GM18520 (cell line): ENCODE measurements at regions not wholly inside any gene's neighbourhood (a gene's known extent, or its start where the extent isn't known, plus 50 kb on each side); places are given as distances from the start of the nearest gene placed in this dataset.

Experiments used
- ATAC-seq: cut with Tn5 transposase; IDR thresholded peaks from one replicate; pipeline ENCODE4 v1.9.1; 2021; ENCODE audit not compliant: unreplicated experiment

DNA sequence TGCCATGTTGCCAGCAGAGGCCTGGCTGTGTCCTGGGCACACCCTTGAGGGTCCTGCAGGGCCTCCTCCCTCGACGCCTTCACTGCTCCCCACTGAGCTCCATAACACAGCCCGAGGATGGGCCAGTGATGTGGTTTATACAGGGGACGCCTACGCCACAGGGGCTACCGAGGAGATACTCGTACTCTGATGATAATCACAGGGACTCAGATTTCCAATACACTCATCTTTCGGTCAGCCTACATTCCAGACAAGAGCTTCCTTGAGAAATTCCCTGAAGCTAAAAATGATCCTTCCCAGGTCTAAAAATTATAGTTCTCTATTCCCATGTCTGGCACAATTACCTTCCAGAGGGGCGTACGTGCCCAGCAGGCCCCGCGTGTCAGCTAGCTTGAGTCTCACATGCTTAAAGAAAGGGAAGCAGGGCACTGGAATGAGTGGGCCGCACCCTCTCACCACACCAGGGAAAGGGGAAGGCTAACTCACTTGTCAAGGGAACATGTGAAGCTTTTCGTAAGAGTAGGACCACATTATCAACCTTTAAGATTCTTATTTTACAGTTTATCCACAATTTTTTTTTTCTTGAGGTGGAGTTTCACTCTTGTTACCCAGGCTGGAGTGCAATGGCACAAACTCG lies 159.5 kb upstream of the NDUFV2 start:
- no peak for ATAC-seq

- no peak for ATAC-seq
These were observed 158.3 kb upstream of the NDUFV2 start for GRCh38 chr18:8943900-8944870.

- ATAC-seq = no peak
These were observed 157.6 kb upstream of the NDUFV2 start for GRCh38 chr18:8944871-8945245.

GRCh38 chr18:8945514-8945913 lies 157.0 kb upstream of the NDUFV2 start:
- no peak for ATAC-seq

DNA sequence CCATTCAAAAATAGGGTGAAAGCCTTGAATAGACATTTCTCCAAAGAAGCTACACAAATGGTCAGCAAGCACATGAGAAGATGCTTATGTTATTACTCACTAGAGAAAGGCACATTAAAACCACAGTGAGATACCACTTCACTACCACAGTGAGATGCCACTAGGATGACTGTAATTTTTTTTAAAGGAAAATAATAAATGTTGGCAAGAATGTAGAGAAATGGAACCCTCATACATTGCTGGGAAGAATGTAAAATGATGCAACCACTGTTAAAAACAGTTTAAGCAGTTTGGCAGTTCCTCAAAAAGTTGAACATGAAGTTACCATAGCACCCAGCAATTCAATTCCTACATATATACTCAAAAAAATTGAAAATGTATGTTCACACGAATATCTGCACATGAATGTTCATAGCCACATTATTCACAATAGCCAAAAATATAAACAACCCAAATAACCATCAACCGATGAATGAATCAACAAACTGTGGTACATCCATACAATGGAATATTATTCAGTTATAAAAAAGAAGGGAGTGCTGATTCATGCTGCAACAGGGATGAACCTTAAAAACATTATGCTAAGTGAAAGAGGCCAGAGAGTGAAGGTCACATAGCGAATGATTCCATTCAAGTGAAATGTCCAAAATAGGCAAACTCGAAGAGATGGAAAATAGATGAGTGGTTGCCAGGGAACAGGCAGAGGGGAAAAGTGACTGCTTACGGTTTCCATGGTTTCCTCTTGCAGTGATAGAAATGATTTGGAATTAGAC lies 156.2 kb upstream of the NDUFV2 start:
- ATAC-seq = no peak

- ATAC-seq = no peak
These were observed 154.9 kb upstream of the NDUFV2 start for GRCh38 chr18:8947566-8947965.

DNA sequence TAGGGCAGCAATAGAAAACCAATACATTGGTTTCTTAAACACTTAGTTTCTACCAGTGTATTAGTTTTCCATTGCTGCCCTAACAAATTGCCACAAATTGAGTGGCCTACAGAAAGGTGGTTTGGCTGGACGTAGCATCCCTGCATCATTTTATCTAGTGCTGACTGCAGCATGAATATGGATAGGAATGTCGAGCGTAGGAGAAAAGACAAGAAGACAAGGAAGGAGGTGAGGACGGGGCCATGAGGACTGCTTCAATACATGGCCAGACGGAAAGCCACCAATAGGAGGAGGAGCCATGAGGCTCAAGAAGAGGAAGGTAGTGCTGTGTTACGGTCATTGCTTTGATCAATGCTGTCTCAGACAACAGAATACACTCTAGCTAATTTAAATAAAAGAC lies 154.5 kb upstream of the NDUFV2 start:
- ATAC-seq = no peak

GRCh38 chr18:8948471-8949149 lies 153.9 kb upstream of the NDUFV2 start:
- no peak for ATAC-seq

DNA sequence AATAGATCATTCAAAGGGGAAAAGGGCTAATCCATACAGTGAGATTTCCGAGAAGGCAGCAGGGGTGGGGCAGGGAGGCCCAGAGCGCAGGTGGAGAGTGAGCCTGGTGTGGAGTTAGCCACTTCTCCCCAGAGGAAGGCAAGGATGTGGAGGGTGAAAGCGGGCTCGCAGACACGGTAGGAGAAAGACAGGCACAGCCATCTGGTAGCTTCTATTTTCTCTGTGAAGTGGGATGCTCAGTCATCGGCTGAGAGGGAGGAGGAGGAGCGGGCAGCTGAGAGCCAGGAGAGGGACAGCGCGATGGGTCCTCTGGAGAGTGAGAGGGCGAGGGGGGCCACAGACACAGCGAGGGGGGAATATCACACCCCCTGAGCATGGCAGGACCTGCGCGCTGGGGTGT lies 153.3 kb upstream of the NDUFV2 start:
- no peak for ATAC-seq

GRCh38 chr18:8951491-8951890 lies 151.0 kb upstream of the NDUFV2 start:
- ATAC-seq = no peak

GRCh38 chr18:8952174-8952573 lies 150.3 kb upstream of the NDUFV2 start:
- no peak for ATAC-seq

DNA sequence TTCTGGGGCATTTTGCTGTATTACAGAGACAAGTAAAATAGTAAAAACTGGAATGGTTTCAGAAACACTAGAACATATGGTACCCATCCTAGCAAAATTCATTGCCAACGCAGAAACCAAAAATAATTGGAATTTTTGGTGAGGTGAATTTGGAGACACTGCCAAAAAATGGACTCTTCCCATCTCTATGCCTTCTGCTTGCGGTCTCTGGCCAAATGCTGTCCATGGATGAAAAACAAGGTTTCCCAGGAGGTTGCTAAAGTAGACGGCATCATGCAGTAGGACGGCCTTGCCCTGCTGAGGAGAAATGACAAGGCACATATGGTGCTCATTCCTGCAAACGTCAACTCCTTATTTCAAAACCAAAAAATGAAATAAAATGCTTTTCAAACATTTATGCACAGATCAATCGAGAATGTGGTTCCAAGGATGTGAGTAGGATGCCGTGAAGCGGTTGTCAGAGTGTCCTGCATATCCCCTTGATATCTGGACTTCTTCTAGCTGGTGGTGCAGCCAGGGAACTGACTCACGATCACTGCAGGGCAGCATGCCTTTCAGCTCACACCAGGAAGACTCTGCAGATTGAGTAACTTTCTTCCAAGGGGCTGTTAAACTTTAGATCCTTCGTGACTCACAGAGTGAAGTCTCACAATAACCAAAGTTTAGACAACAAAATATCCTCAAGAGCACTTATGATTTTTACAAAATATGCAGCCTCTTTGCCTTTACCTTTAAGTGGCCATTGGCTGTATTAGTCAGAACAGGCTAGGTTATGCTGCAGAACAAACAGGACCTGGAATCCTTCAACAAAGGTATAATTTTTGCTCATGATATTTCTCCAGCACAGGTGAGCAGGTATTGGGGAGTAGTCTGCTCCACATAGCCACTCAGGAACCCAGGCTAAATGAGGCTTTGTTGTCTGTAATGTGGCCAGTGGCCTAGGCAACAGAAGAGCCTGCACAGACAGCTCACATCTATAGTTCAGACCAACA lies 149.4 kb upstream of the NDUFV2 start:
- ATAC-seq = no peak

- ATAC-seq = no peak
These were observed 144.8 kb upstream of the NDUFV2 start for GRCh38 chr18:8957731-8958130.

DNA sequence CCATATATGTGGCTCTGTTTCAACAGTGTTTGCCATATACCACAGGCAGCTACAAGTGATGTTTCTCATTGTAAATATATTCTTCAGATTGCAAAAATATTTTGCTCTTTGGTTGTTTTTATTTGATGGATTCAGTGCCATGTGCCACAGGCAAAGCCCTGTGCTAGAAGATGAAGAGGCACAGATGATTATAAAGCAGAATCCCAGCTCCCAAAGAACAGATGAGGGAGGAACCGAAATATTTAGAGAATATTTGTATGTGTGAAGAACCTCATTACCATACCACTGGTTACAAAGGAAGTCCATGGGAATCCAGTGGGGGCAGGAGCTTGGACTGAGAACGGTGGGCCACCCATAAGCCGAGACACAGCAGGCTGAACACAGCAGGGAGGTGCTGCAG lies 143.8 kb upstream of the NDUFV2 start:
- ATAC-seq = no peak

DNA sequence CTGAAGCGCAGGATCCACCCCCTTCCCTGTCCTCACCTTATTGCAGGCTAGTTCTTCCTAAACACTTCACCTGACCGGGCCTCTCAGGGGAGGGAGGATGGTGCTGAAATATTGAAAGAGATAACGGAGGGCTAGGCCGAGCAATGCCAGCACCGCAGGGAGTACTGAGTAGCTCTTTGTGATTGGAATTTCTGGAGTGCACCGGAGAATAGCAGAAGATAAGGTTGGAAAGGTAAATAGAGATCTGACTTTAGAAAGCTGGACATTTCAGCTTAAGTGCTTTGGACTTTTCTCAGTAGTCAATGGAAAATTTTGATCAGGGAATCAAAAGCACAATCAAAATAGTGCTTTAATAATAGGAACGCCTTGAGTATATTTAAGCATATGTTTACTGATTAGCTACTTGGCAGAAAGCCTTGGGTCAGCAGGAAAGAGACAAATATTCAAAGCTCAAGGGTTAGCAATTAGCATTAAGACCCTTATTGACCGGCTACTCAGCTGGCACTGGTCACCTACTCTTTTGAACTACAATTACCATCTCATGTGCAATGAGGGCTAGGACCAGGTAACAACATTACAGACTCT lies 142.9 kb upstream of the NDUFV2 start:
- no peak for ATAC-seq

DNA sequence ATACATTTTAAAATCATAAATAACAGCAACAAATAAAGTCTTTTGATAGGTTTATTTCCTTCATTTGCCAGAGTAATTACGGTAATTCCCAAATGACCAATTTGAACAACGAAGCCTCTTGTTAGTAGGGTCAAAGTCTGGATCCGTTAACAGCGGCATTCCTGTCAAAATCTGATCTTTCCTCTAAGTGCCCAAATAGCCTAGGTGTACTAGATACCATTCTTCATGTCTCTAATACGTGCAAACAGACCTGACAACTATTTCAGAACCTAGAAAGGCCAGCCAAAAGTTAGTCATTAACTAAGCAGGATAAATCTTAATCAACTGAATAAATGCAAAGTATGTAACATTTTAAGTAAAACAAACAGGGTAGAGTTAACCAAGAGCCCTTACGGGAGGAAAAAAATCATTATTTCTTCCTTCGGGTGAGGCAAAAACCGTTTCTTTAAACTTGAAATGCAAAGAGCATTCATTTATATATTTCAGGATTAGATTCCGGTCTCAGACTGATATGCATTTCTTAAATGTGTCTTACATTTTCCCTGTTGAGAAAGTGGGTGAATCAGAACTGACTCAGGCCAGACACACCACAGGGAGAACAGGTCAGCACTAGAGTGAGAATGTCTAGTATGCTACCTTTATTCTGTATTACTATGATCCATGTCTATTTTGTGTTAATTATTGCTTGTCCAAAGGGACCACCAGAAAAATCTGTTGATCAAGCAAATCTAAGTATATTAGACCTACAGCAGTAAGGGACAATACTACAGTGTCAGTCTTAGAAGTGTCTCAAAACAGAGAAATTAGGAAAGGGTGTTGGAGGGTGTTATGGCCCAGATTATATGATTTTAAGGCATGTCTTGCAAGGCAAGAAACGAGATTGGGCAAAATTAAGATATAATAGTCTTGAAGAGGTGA lies 141.5 kb upstream of the NDUFV2 start:
- no peak for ATAC-seq

GRCh38 chr18:8962192-8962779 lies 140.2 kb upstream of the NDUFV2 start:
- no peak for ATAC-seq
